ENCODE measurements at regions not wholly inside any gene's neighbourhood (a gene's known extent, or its start where the extent isn't known, plus 50 kb on each side); places are given as distances from the start of the nearest gene placed in this dataset.
"Not testable (repeated sequence)": the region's sequence is repeated elsewhere in the genome, so short reads cannot be mapped to it uniquely, and the experiment has no call there.

GRCh38 chr21:33993286-33994231 lies 78.0 kb upstream of the ATP5PO start:
- no peak for DNase-seq

GRCh38 chr21:33992412-33992811 lies 76.8 kb upstream of the ATP5PO start:
- not testable (repeated sequence) for DNase-seq

DNA sequence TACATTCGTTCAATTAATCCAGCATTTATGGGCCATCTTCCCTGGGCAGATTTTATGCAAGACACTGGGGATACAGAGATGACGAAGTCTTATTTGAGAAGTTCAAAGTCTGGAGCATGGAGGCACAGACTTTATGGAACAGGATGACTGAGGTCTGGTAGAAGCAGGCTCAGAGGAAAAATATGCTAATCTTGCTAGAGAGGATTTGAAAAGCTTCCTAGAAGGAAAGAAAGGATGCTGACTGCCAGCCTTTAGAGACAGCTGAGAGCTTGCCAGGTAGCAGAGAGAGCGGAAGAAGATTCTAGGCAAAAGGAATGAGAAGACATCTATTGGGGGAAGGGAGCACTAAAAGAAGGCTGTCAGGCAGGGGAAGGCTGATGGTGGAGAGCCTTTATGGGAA lies 75.5 kb upstream of the ATP5PO start:
- DNase-seq, result no peak

DNA sequence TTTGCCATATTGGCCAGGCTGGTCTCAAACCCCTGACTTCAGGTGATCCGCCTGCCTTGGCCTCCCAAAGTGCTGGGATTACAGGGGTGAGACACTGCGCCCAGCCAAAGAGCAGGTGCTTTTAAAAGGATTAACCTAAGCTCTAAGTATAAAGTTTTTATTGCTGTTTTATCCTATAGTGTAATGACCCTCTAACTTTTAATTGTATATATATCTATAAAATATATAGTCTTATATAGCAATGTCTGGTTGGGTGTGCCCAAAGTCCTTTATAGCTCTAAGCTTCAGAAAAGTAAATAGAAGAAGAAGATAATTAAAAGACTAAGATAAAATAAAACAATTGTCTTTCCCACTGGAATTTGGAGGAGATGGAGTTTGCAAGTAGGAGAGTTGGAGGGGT lies 73.8 kb upstream of the ATP5PO start:
- no peak for DNase-seq

GRCh38 chr21:33988237-33989017 lies 72.8 kb upstream of the ATP5PO start:
- no peak for DNase-seq

DNA sequence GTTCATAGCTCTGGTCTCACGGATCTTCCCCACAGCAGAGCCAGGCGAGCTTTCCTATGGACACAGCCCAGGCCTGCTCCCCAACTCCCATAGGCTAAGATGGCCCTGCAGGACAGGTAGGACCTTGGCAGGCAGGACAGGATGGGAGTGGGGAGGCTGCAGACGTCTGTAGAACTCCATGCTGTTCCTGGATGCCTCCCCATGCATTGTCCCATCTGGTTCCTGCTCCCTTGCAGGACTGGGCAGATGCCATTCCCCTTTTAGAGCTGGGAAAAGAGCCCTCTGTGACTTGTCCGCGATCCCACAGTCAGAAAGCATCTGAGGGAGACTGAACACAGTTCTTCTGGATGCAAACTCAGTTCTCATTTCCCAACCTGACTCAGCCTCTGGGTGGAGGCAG lies 71.9 kb upstream of the ATP5PO start:
- DNase-seq, result no peak

GRCh38 chr21:33985117-33986050 lies 69.8 kb upstream of the ATP5PO start:
- no peak for DNase-seq

- no peak for DNase-seq
Observed at GRCh38 chr21:33984021-33984481, 68.4 kb upstream of the ATP5PO start.

GRCh38 chr21:33981391-33982101 lies 65.9 kb upstream of the ATP5PO start:
- no peak for DNase-seq

DNA sequence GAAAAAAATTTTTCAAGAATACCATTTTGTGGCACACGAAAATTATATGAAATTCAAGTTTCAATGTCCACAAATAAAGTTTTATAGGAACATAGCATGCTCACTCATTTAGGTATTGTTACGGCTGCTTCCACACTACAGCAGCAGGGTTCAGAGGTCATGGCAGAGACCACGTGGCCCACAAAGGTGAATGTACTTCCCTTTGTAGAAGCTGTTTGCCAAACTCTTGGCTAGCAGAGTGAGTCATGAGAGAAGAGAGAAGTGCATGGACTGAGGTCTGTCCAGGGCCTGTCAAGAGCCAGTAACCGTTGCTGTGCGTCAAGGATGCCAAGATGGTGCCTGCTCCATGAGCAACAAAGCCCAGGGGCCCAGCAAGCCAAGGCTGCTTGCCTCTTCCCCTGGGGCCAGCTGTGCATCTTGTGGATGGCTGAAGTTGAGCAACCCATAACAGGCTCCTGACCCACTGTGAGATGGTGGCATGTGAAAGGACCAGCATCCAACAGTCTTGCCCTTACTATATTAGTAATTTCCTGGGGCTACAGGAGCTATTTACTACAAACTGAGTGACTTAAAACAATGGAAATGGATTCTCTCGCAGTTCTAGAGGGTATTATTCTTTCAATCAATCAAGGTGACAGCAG lies 64.8 kb upstream of the ATP5PO start:
- no peak for DNase-seq

DNA sequence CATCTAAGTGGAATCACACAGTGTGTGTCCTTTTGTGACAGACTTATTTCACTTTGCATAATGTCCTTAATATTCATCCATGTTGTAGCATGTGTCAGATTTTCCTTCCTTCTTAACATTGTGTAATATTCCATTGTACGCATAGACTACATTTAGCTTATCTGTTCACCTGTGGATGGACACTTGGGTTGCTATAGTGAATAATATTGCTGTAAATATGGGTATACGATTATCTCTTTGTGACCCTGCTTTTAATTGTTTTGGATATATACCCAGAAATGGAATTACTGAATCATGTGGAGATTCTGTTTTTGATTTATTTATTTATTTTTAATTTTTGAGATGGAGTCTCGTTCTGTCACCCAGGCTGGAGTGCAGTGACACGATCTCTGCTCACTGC lies 63.0 kb upstream of the ATP5PO start:
- DNase-seq, result no peak

DNA sequence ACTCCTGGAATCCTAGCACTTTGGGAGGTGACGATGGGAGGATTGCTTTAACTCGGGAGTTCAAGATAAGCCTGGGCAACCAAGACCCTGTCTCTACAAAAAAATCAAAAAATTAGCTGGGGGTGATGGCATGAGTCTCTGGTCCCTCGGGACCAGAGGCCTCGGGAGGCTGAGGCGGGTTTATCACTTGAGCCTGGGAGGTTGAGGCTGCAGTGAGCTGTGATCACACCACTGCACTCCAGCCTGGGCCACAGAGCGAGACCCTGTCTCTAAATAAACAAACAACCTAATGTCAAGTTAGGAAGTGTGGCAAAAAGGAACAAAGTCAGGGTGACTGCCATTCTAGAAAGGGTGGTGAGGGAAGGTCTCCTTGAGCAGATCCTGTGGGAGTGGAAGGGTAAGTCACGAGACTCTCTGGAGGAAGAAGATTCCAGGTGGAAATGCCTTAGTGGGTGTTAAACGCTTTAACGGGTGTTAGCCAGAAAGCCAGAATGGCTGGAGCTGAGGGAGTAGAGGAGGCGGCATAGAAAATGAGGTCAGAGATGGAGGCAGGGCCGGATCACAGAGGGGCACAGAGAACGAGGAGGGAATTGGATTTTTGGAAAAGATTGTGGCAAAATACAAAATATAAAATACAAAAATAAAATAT lies 62.2 kb upstream of the ATP5PO start:
- no peak for DNase-seq

- DNase-seq, result peak in 1 of 2 donors; percentile 38
Observed at GRCh38 chr21:33977017-33977720, 61.6 kb upstream of the ATP5PO start.

DNA sequence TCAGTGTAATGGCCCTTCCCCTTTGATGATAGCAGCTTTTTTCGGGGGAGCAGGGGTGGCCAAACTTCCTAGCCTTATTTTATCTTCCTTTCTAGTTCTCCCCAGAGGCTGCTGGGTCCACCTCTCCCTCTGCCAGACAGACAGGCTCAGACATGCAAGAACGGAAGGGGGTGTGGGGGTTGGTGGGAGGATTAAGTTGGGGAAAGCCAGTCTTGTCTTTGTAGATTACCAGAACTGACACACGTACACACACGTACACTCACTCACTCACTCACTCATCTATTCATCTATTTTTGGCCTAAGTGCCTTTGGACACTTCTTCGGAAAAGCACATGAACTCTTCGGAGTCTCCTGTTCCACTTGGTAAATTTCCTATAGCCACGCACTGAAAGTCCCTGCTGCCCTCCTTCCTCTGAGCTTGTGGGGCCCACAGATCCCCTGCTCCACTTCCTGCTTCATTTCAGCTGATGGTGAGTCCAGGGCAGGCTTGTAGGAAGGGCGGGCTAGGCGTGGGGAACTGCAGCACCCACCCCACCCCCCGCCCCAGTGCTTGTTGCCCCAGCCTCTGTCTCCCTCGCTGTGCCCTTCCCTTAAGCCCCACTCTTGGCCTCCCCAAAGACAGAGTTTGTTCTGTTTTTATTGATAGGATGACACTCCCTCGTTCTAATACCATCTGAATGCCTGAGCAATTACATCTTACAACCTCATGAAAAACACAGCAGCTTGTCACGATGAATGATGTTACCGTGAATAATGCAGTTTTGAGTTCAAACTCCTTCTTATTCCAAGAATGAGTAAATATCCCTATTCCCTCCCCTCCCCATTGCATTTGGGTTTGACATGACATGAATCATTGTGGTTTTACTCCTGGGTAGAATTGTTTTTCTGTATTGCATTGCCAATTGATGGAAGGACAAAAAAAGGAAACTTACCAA lies 60.7 kb upstream of the ATP5PO start:
- DNase-seq, result peak; percentile 61 to 68

- peak; percentile 61 to 64 for DNase-seq
Observed at GRCh38 chr21:33975548-33976081, 60.0 kb upstream of the ATP5PO start.

DNA sequence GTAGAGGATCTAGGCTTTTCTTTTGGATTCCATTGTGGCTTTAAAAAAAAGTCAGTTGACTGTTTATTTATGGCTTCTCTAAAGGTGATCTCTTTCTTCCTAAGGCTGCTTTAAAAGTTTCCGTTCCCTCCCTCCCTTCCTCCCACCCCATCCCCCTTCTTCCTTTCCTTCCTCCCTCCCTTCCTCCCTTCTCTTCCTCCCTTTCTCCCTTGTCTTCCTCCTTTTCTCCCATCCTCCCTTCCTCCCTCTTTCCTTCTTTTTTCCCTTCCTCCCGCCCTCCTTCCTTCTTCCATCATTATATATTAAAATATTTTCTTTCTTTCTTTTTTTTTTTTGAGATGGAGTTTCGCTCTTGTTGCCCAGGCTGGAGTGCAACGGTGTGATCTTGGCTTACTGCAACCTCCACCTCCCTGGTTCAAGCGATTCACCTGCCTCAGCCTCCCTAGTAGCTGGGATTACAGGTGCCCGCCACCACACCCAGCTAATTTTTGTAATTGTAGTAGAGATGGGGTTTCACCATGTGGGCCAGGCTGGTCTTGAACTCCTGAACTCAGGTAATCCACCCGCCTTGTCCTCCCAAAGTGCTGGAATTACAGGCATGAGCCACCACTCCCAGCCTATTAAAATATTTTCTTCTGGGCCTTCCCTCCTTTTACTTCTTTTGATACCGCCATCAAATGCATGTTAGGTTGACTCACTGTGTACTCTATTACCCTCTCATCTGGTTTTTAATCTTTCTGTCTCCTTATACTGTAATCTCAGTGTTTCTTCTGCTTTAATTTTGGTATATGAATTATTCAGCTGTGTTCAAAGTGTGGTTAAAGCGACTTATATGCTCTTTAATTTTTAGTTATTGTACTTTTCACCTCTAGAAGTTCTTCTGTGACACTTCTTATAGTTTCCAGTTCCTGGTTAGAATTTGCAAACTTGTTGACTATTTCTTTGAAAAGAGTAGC lies 59.2 kb upstream of the ATP5PO start:
- DNase-seq, result no peak

DNA sequence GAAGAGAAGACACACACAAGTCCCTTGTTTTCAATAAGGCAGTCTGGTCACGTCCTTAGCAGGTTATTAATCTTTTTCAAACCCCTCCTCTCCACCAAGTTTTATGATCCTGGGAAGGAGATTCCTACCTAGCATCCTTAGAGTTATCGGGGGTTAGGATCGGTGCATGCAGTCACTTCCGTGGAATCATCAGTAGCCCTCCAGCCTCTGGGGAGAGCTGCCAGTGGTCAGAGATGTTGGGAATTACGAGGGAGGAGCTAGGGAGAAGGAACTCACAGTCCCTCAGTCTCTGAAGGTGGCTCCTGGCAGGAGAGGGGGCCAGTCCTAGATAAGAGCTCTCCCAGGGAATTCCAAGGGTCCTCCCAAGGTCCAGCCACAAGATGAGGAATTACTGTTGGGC lies 57.7 kb upstream of the ATP5PO start:
- DNase-seq, result no peak

GRCh38 chr21:33972539-33972938 lies 56.9 kb upstream of the ATP5PO start:
- no peak for DNase-seq
